ENCODE measurements at regions not wholly inside any gene's neighbourhood (a gene's known extent, or its start where the extent isn't known, plus 50 kb on each side); places are given as distances from the start of the nearest gene placed in this dataset.

DNA sequence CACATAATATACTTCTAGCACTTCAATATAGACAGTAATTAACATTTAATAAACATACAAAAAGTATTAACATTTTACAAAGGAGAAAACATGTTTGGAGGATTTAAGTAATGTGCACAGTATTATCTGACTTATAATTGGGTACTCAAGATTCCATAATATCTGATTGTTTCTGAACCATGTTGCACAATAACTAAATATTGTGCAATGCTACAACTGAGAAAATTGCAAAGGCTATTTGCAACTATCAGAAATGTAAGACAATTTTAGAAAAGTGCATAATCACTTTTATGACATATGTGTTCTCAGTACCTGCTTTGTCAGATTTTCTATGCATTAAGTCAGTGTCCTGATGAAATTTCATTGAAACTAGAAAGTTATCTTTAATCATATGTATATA, 934.6 kb downstream of the SOCS6 start:
- TF ChIP-seq TAF1 (IDR thresholded peaks at IDR 0.05; ENCODE audit: low read depth, low read length) (no peak), POLR2A (IDR thresholded peaks at IDR 0.05; ENCODE audit: low read depth, low read length) (no peak), POLR2AphosphoS5 (IDR thresholded peaks at IDR 0.05; ENCODE audit: low read depth, low read length) (no peak), POU2F2 (IDR thresholded peaks at IDR 0.05; ENCODE audit: low read depth, low read length) (no peak), PAX5 (IDR thresholded peaks at IDR 0.05; ENCODE audit: insufficient read depth, low read length, severe bottlenecking) (no peak)

Measured in GM12891 (cell line).